SK-N-SH treated with all-trans-retinoic acid at 6 μM for 48 hours (cell line): ENCODE measurements at regions not wholly inside any gene's neighbourhood (a gene's known extent, or its start where the extent isn't known, plus 50 kb on each side); places are given as distances from the start of the nearest gene placed in this dataset.
A peak's percentile ranks its signal among the peaks of the same experiment; 100 is the strongest.

ENCODE experiments used
- ATAC-seq: fragments of 200-7000 bp; cut with Tn5 transposase; 3 replicates; pipeline ENCODE4 v1.9.1; 2020; ENCODE audit warnings: mild to moderate bottlenecking, moderate library complexity
- ARNTL ChIP-seq: fragments of 450-650 bp; formaldehyde crosslinking; IDR thresholded peaks from 2 replicates; pipeline ENCODE4 v1.5.0; 2020; ENCODE audit warnings: low read depth, mild to moderate bottlenecking, moderate library complexity, borderline replicate concordance
- BACH2 ChIP-seq: fragments of 250-450 bp; sonication (Bioruptor Pico); IDR thresholded peaks from 2 replicates; pipeline ENCODE4 v1.9.0; 2021; ENCODE audit warnings: mild to moderate bottlenecking, borderline replicate concordance
- CREB5 ChIP-seq: fragments of 250-450 bp; sonication (Bioruptor Pico); IDR thresholded peaks from 2 replicates; pipeline ENCODE4 v1.5.1; 2020; ENCODE audit warnings: low read depth, mild to moderate bottlenecking, moderate library complexity
- CSDC2 ChIP-seq: fragments of 250-450 bp; sonication (Bioruptor Pico); IDR thresholded peaks from 2 replicates; pipeline ENCODE4 v1.5.0; 2020; ENCODE audit warnings: mild to moderate bottlenecking, moderate library complexity
- CSRNP3 ChIP-seq: fragments of 250-450 bp; sonication (Bioruptor Pico); IDR thresholded peaks from 2 replicates; pipeline ENCODE4 v1.5.1; 2021; ENCODE audit warnings: mild to moderate bottlenecking, moderate library complexity
- ESRRG ChIP-seq: fragments of 250-450 bp; sonication (Bioruptor Pico); IDR thresholded peaks from 2 replicates; pipeline ENCODE4 v1.6.1; 2021; ENCODE audit warnings: mild to moderate bottlenecking
- GLIS3 ChIP-seq: fragments of 250-450 bp; sonication (Bioruptor Pico); IDR thresholded peaks from 2 replicates; pipeline ENCODE4 v1.5.0; 2020; ENCODE audit warnings: mild to moderate bottlenecking, moderate library complexity
- ISL1 ChIP-seq: fragments of 250-450 bp; sonication (Bioruptor Pico); IDR thresholded peaks from 2 replicates; pipeline ENCODE4 v2.1.2; 2022; ENCODE audit warnings: mild to moderate bottlenecking, moderate library complexity
- OSR1 ChIP-seq: fragments of 250-450 bp; sonication (Bioruptor Pico); IDR thresholded peaks from 2 replicates; pipeline ENCODE4 v1.8.0; 2022; ENCODE audit warnings: moderate library complexity, mild to moderate bottlenecking, inconsistent platforms
- POU6F1 ChIP-seq: fragments of 250-450 bp; sonication (Bioruptor Pico); IDR thresholded peaks from 2 replicates; pipeline ENCODE4 v1.8.0; 2021; ENCODE audit warnings: low read depth, mild to moderate bottlenecking, moderate library complexity, borderline replicate concordance
- PPARA ChIP-seq: fragments of 250-450 bp; sonication (Bioruptor Pico); IDR thresholded peaks from 2 replicates; pipeline ENCODE4 v1.5.0; 2020; ENCODE audit warnings: mild to moderate bottlenecking, borderline replicate concordance
- RARB ChIP-seq: fragments of 250-450 bp; sonication (Bioruptor Pico); IDR thresholded peaks from 2 replicates; pipeline ENCODE4 v1.8.0; 2021; ENCODE audit warnings: mild to moderate bottlenecking, moderate library complexity
- SNAI2 ChIP-seq: fragments of 250-450 bp; sonication (Bioruptor Pico); IDR thresholded peaks from 2 replicates; pipeline ENCODE4 v1.5.0; 2020; ENCODE audit warnings: mild to moderate bottlenecking, moderate library complexity
- TCF4 ChIP-seq: fragments of 250-450 bp; sonication (Bioruptor Pico); IDR thresholded peaks from 2 replicates; pipeline ENCODE4 v1.8.0; 2021; ENCODE audit warnings: mild to moderate bottlenecking, moderate library complexity, borderline replicate concordance
- TOX ChIP-seq: fragments of 250-450 bp; sonication (Bioruptor Pico); IDR thresholded peaks from 2 replicates; pipeline ENCODE4 v1.8.0; 2021; ENCODE audit warnings: mild to moderate bottlenecking, moderate library complexity, borderline replicate concordance
- ZC3H10 ChIP-seq: fragments of 250-450 bp; sonication (Bioruptor Pico); IDR thresholded peaks from 2 replicates; pipeline ENCODE4 v1.5.1; 2021; ENCODE audit warnings: mild to moderate bottlenecking, moderate library complexity
- ZFP3 ChIP-seq: fragments of 250-450 bp; sonication (Bioruptor Pico); IDR thresholded peaks from 2 replicates; pipeline ENCODE4 v1.5.0; 2020; ENCODE audit warnings: mild to moderate bottlenecking, moderate library complexity
- ZFP30 ChIP-seq: fragments of 450-650 bp; formaldehyde crosslinking; IDR thresholded peaks from 2 replicates; pipeline ENCODE4 v1.5.0; 2022; ENCODE audit warnings: mild to moderate bottlenecking, moderate library complexity
- ZNF565 ChIP-seq: fragments of 450-650 bp; formaldehyde crosslinking; conservative IDR thresholded peaks from 2 replicates; pipeline ENCODE4 v1.5.0; 2020; ENCODE audit warnings: low read depth, mild to moderate bottlenecking, moderate library complexity
- ZNF70 ChIP-seq: fragments of 450-650 bp; formaldehyde crosslinking; IDR thresholded peaks from 2 replicates; pipeline ENCODE4 v1.5.0; 2020; ENCODE audit warnings: mild to moderate bottlenecking, moderate library complexity
- ZNF8 ChIP-seq: fragments of 450-650 bp; formaldehyde crosslinking; IDR thresholded peaks from 2 replicates; pipeline ENCODE4 v1.5.0; 2020; ENCODE audit warnings: mild to moderate bottlenecking, moderate library complexity
- TF ChIP-seq, protein P1 (sequence below): fragments of 250-450 bp; sonication (Bioruptor Pico); IDR thresholded peaks from 2 replicates; pipeline ENCODE4 v1.8.0; 2020; ENCODE audit warnings: mild to moderate bottlenecking, moderate library complexity, borderline replicate concordance

GRCh38 chr21:43297989-43298388, 128.9 kb downstream of the SIK1 start (continued):
- TF ChIP-seq ISL1 (CRISPR knock-in tag) (no peak), GLIS3 (CRISPR knock-in tag) (no peak), TOX (CRISPR knock-in tag) (no peak)
- TF ChIP-seq, all 23 proteins: peak for 0

- ATAC-seq, result no peak
- no peak for TF ChIP-seq TOX (CRISPR knock-in tag)
- TF ChIP-seq ARNTL (CRISPR knock-in tag), result no peak
- TF ChIP-seq ZFP30 (CRISPR knock-in tag), result no peak
- no peak for TF ChIP-seq ESRRG (CRISPR knock-in tag)
- no peak for TF ChIP-seq PPARA (CRISPR knock-in tag)
- TF ChIP-seq GLIS3 (CRISPR knock-in tag), result no peak
- TF ChIP-seq ZNF8 (CRISPR knock-in tag), result no peak
- no peak for TF ChIP-seq OSR1
- TF ChIP-seq TCF4 (CRISPR knock-in tag), result no peak
- no peak for TF ChIP-seq CREB5
- no peak for TF ChIP-seq RARB (CRISPR knock-in tag)
- TF ChIP-seq ZNF70 (CRISPR knock-in tag), result no peak
- no peak for TF ChIP-seq CSDC2 (CRISPR knock-in tag)
- TF ChIP-seq CSRNP3 (CRISPR knock-in tag), result no peak
- TF ChIP-seq SNAI2 (CRISPR knock-in tag), result no peak
- no peak for TF ChIP-seq ZFP3
- no peak for TF ChIP-seq ZC3H10 (CRISPR knock-in tag)
- no peak for TF ChIP-seq POU6F1
Observed at GRCh38 chr21:43297391-43297981, 128.7 kb downstream of the CRYAA start.

GRCh38 chr21:43295066-43295958, 126.5 kb downstream of the CRYAA start:
- TF ChIP-seq ZNF565 (CRISPR knock-in tag), result 0 out of 2 replicates have a peak, but pooled peaks have one; percentile 78
- no peak for TF ChIP-seq ARNTL (CRISPR knock-in tag)
- no peak for TF ChIP-seq CSDC2 (CRISPR knock-in tag)
- TF ChIP-seq ZFP30 (CRISPR knock-in tag), result no peak
- no peak for TF ChIP-seq BACH2 (CRISPR knock-in tag)
- TF ChIP-seq, all 23 proteins: peak for 1
- no peak for ATAC-seq

GRCh38 chr21:43294194-43294902, 125.5 kb downstream of the CRYAA start:
- no peak for ATAC-seq

More at GRCh38 chr21:43294194-43294902, 125.5 kb downstream of the CRYAA start:
- no peak for TF ChIP-seq SNAI2 (CRISPR knock-in tag)
- no peak for TF ChIP-seq PPARA (CRISPR knock-in tag)
- no peak for TF ChIP-seq OSR1
- TF ChIP-seq TOX (CRISPR knock-in tag), result no peak
- no peak for TF ChIP-seq GLIS3 (CRISPR knock-in tag)
- TF ChIP-seq RARB (CRISPR knock-in tag), result no peak
- TF ChIP-seq ZNF70 (CRISPR knock-in tag), result no peak
- TF ChIP-seq ZNF8 (CRISPR knock-in tag), result no peak
- no peak for TF ChIP-seq BACH2 (CRISPR knock-in tag)
- TF ChIP-seq TCF4 (CRISPR knock-in tag), result no peak
- TF ChIP-seq ZNF565 (CRISPR knock-in tag), result no peak
- no peak for TF ChIP-seq ZC3H10 (CRISPR knock-in tag)
- no peak for TF ChIP-seq ARNTL (CRISPR knock-in tag)
- TF ChIP-seq POU6F1, result no peak
- TF ChIP-seq ZFP30 (CRISPR knock-in tag), result no peak
- TF ChIP-seq, protein P1, sequence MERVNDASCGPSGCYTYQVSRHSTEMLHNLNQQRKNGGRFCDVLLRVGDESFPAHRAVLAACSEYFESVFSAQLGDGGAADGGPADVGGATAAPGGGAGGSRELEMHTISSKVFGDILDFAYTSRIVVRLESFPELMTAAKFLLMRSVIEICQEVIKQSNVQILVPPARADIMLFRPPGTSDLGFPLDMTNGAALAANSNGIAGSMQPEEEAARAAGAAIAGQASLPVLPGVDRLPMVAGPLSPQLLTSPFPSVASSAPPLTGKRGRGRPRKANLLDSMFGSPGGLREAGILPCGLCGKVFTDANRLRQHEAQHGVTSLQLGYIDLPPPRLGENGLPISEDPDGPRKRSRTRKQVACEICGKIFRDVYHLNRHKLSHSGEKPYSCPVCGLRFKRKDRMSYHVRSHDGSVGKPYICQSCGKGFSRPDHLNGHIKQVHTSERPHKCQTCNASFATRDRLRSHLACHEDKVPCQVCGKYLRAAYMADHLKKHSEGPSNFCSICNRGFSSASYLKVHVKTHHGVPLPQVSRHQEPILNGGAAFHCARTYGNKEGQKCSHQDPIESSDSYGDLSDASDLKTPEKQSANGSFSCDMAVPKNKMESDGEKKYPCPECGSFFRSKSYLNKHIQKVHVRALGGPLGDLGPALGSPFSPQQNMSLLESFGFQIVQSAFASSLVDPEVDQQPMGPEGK (CRISPR knock-in tag), result no peak
- no peak for TF ChIP-seq ZFP3
- TF ChIP-seq, all 23 proteins: peak for 0
